ENCODE measurements at regions not wholly inside any gene's neighbourhood (a gene's known extent, or its start where the extent isn't known, plus 50 kb on each side); places are given as distances from the start of the nearest gene placed in this dataset.
"Not testable (repeated sequence)": the region's sequence is repeated elsewhere in the genome, so short reads cannot be mapped to it uniquely, and the experiment has no call there.

DNA sequence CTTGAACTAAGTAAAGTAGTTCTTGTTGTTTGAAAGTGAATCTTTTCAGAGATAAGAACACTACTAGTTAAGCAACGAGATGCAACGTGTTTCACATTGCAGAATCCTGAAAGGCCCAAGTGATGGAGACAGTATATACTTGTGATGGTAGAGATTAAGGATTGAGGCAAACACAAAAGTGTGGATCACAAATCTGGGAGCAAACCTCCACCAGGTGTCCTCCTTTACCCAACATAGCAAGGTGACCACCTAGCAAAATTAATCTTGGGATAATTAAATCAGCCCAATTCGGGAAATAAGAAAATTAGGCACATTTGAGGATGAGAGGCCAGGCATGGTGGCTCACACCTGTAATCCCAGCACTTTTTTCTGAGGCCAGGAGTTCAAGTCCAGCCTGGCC lies 563.9 kb downstream of the DACH1 start:
- DNase-seq (ENCODE audit: low read depth): no peak

DNA sequence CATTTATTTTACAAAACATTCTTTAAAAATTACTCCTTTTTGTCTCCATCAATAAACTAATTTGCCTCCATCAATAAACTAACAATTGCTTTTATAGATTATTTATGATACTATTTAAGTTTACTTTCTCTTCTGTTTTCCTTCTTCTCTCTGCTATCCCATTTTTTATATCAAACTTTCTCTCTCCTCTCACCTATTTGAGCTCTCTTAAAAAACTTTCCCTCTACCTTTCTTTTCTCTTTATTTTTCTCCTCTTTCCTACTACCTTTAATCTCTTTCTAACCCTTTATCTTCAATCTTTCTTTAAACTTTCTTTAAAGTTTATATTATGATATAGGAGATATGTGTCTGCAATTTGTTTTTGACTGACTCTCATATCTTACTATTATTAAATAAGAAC lies 566.4 kb downstream of the DACH1 start:
- no peak for DNase-seq (ENCODE audit: low read depth)

DNA sequence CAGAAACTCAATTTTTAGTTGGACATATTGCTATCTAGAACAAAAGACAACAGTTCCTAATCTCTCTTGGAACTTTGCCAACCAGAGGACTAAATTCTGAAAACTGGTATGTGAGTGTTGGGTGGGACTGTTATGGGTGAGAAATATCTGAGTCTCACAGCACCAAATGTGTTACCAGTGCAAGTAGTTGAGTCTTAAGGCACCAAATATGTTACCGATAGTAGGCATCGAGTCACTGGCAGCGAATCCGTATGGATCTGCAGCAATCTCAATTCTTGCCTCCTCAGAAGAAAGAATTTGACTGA lies 575.2 kb downstream of the DACH1 start:
- no peak for DNase-seq (ENCODE audit: low read depth)

DNA sequence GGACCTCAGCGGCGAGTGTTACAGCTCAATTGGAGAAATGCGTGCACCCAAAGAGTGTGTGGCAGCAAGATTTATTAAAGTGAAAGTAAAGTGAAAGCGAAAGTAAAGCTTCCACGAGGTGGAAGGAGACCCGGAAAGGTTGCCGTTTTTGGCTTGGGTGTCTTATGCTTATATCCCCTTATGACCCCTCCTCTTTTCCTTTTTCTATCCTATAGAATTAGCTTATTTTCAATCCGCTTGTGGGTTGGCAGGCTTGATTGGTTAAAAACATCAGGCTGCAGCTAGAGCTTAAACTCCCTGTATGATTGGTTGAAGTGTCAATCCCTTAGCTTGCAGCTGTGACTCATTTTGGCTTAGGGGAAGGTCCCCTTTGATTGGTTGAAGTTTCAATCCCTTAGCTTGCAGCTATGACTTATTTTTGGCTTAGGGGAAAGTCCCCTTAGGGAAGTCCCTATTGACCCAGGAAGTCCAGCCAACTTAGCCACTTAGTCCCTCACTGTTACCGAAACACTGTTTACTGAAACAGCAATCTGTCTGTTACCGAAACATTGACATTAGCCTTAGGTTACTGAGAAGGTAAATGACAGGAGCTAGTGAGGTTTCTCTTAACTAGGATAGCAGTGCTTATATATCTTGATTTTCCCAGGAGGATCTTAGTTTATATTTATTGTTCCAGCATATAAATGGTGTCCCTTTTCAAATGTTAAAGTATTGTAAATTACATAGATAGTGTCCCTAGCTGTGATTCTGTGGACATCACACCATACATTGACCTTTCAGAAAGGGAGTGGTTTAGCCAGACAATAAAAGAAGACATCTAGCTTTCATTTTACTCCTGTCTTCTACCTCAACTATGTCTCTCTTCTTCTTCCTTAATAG lies 575.8 kb downstream of the DACH1 start:
- DNase-seq (ENCODE audit: low read depth): peak; percentile 26

DNA sequence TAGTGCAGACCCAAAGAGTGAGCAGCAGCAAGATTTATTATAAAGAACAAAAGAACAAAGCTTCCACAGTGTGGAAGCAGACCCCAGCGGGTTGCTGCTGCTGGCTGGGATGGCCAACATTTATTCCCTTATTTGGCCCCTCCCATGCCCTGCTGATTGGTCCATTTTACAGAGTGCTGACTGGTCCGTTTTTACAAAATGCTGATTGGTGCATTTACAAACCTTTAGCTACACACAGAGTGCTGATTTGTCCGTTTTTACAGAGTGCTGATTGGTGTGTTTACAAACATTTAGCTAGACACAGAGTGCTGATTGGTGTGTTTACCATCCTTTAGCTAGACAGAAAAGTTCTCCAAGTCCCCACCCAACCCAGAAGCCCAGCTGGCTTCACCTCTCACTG lies 577.0 kb downstream of the DACH1 start:
- DNase-seq (ENCODE audit: low read depth): not testable (repeated sequence)

DNA sequence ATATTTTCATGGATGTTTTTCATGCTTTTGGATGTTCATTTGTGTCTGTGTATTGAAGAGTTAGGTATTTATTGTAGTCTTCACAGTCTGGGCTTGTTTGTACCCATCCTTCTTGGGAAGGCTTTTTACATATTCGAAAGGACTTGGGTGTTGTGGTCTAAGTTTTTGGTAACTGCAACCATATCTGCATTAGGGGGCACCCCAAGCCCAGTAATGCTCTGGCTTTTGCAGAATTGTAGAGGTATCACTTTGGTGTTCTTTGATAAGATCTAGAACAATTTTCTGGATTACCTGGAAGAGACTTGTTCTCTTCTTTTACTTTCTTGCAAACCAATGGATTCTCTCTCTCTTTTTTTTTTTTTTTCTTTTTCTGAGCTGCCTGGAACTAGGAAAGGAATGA lies 581.3 kb downstream of the DACH1 start:
- no peak for DNase-seq (ENCODE audit: low read depth)

DNA sequence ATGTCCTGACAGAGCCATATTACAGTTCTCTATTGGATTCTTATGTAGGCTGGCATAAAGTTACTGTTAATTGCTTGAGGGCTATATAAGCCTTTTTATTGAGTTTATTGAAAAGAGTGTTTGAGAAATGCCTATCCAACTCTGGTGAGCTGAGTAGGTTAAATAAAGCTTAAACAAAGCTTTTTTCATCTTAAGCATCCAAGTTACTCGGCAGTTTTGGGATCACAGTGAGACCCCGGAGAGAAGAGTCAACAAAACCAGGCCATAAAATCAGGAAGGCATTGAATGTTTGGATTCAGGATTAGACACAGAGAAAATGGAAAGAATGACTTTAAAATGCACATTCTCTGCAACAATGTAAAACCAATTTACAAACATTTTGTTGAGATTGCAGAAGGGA lies 588.5 kb downstream of the DACH1 start:
- DNase-seq (ENCODE audit: low read depth): no peak

DNA sequence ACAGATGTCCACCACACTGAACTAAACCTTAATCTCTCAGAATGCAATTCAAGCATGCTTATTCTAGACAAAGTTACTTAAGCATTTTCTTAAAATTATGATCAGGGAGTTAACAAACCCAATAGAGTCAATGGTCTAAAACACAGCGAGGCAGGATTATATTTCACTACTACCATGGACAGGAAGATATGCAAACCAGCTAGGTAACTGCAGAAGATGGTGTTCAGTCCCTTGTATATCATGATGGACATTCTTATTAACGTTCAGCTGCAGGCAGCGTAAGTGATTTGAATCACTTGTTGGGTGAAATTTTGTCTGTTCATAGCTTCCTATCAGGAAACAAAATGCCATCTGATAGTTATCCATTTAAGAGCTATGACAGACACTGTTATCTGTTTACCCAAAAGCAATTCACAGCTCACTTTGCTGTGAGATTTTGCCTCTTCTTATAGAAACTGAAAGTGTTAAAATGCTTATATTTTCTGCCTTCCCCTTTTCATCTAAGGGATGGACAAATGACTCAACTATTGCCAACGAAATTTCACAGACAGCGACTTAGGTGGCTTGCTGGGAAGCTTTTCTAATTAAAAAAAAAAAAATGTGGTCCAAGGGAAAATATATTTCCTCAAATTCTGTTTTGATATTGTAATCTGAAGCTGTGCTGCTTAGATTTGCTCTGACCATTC lies 591.9 kb downstream of the DACH1 start:
- DNase-seq (ENCODE audit: low read depth): no peak

DNA sequence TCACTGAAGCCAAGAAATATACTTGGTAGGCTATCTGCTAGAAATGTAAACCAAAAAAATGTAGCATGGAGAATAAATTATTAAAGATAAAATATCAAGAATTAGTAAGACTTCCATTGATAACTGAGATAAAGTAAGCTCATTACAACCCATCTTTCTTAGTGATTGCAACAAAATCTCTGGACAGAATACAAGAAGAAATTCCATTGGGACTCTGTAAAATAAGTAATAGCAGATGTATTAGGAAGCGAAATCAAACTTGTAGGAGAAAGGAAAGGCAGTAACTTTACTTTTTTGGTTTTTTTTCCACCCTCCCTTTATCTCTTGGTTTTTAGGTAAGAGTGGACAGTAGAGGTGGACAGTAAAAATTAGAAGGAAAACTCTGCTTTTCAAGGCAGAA lies 605.7 kb downstream of the DACH1 start:
- DNase-seq (ENCODE audit: low read depth): no peak

DNA sequence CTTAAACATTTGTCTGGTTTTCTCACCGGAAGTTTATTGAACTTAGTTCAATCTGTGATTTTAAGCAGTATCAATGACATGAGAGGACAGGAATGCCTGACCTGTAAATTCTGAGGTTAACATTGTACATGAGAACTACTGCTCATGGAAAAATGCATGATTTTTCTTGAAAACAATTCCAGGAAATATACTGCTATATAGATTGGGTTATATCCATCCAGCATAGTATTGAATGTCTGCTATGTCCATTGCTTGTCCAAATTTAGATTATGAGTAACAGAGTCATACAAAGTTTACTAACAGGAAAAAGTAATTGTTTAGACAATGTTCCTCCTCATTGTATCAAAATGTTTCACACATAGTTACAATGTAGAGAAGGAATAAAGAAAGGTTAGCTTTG lies 606.8 kb downstream of the DACH1 start:
- DNase-seq (ENCODE audit: low read depth): no peak

DNA sequence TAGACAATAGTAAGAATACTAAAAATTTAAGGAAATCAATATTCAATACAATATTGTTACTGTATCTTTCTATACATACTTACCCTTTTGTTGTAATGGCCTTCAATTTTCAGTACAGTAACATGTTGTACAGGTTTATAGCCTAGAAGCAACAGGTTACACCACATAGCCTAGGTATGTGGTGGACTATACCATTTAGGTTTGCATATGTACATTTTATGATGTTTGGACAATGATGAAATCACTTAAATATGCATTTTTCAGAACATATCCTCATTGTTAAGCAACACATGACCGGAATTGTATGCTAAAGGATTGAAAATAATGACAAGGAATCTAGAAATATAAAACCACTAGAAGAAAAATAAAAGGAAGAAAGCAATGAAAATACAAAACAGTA lies 611.4 kb downstream of the DACH1 start:
- DNase-seq (ENCODE audit: low read depth): no peak

DNA sequence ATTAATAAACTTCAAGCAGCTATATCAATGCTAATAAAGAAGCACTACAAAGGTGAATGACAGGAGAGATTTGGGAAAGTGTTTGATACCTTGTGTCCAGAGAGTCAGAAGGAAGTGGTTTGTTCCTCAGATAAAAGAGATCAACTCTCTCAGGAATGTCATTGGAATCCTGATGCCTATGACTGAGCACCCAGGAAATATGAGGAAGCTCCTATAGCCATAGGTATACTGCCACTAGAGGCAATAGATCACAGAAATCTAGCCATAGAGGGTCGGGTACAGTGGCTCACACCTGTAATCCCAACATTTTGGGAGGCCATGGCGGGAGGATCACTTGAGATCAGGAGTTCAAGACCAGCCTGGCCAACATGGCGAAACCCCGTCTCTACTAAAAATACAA lies 612.6 kb downstream of the DACH1 start:
- DNase-seq (ENCODE audit: low read depth): no peak

DNA sequence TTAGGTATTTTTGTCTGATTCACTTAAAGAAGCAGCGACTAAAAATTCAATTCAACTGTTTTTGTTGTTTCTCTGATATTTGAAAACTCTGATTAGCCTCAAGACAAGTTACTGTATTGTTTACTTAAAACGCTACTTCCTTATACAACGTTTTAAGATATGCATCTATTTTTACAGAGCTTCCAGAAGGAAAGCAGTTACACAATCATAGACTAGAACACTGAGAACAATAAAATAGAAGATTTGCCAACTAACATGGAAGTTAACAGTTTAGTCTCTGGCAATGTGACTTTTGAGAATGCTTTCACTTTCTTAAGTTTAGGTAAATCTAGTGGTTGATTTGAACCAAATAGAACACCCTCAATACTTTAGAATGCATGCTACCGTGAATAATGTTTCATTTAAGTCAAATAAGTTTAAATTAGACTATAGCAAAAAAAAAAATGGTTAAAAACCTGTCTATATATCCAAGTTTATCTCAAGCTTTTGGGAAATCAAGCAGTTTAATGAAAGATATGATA lies 614.8 kb downstream of the DACH1 start:
- DNase-seq (ENCODE audit: low read depth): no peak

DNA sequence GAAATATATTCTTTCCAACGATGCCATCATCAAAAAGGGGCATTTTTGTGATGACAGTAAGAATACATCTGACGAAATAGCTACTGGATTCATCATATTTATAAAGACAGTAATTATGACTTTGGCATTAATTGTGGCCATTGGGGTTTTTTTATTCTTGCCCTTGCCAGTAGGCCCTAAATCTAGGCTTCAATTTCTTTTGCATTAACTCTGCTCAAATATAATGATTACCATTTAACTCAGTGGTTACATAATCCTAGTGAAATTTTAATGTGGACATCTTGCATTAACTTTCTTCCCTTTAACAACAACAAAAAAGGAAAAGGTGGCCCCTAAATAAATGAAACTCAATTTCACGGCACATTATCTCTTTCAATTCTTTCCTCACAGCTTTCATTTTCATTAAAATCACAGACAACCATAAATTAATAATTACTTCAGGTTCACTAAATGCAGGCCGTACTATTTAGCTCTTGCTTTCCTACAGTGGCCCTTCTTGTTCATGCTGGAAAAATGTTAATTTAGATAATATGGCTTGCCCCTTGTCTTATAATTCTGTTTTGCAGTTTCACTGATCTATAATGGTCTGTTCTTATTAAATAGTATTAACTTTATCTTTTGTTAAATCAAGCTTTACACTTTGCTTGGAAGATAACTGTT lies 615.6 kb downstream of the DACH1 start:
- no peak for DNase-seq (ENCODE audit: low read depth)

DNA sequence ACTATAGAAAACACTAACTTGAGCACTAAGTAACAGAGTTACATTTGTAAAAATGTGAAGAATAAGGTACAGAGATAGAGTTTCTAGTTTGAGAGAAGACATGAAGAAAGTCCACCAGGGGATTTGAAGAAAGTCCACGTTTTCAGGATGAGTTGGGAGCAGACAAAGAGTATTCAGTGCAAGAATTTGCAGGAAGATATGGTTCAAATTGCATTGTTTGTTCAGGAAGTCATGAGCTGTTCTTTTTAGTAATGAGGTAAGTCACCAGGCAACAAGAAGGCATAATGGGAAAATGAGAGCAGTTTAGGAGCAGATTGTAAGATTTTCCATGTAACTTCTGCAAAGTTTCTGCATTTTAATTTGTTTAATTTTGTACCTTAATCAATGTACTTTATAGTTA lies 618.0 kb downstream of the DACH1 start:
- no peak for DNase-seq (ENCODE audit: low read depth)

DNA sequence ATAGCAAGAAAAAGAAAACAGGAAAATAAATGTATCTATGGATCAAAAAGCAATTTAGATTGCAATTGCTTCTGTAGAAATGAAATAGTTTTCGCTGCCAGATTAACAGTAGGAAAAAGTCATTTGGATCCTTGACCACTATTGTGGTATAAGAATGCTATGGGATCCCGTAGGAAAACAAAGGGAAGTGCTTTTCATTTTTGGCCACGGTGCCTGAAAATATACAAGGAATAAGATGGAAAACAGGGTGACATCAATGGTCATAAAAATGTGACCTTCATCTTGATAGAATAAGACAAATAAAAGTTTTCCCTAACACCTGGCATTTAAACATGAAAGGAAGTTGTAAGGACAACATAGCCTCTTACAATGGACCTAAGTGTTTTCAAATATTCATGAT lies 622.8 kb downstream of the DACH1 start:
- no peak for DNase-seq (ENCODE audit: low read depth)

DNA sequence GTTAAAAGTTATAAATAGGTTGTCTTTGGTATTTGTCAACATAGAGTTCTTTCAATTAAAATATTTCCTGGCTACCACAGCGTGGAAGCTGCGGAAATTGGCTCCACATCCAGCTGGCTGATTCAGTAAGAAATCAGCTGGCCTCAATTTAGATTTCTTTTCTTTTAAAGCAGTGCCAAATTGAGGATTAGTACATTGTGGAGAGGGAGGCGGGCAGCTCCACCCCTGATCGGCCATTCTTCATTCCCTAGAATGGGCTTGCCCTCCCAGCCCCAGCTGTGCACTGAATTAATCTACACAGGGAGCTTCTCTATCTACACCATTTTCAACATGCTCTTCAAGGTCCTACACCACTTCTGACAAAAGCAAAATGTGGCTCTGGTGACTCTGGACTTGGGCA lies 624.8 kb downstream of the DACH1 start:
- no peak for DNase-seq (ENCODE audit: low read depth)

DNA sequence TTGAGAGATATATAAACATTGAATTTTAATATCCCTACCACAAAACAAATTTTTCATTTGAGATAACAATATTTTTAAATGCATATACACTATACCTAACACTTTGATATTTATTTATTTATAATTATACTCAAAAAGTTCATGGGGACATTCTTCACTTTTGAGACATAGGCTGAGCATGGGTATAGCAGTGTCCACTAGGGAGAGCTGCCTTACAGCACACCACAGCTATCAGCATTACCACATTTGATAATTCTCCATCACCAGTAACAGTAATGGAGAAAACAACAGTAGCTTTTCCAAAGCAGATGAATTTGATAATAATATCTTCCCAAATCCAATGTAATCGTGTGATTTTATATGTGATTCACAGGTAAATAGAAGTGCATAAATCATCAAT lies 626.1 kb downstream of the DACH1 start:
- no peak for DNase-seq (ENCODE audit: low read depth)

DNA sequence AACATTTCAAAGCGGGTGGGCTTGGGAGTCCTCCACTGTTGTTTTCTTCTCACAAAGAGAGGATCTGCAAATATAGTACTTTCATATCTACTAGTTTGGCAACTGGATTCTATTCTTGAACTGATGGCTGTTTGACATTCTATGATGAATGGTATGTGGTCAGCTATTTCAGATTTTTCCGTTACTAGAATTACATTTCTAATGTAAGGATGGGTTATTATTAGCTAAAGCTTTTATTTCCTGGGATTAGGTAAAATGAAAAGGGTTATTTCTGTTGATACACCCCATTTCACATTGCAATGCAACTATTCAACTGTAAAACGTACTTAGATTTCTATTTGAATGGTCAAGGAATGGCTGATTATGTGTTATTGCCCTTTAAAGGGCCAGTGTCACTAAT lies 629.7 kb downstream of the DACH1 start:
- DNase-seq (ENCODE audit: low read depth): no peak

DNA sequence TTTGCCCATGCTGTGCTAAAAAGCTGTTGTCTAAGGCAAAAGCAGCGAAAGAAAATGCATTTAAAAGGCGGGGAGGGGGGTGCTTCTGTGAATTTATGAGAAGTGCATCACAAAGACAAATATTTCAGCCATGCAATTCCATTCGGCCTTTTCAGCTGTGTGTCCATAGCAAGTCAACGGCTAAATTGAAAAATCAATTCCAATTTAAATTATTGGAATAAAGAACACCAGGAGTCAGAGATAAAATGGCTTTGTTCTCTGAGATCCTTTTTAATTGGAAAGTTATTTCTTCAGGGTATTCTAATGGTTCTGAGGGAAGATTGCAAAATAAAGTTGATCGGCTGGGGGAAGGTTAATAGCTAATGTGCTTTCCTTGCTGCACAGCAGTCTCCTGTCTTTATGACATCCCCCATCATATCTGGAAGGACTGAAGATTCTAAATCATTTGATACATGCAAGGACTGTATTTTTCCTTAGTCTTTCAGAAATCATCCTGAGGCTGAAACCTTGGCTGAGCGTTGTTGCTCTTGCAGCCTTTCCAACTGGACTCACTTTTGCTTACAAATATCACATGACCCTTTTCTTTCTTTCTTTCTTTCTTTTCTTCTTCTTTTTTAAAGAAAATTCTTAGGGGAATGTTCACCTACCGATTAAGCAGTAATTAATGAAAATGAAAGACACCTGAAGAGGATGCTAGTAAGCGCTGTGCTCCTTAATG lies 647.1 kb downstream of the DACH1 start:
- no peak for DNase-seq (ENCODE audit: low read depth)

DNA sequence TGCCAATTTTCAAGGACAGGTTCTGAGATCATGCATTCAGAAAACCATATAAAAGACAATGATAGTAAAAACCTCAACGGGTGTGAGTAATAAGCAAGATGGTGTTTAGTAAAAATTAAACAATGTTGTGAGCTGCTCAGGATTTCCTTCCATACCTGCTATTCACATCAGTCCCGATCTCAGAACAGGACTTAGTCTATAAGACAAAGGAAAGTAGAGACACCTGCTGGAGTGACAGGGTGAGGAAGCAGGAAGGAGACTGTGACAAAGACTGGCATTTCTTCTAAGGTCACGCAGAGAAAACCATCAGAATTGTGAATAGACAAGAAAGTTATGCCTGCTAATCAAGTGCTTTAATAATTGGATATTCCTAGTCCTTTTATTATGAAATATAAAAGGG lies 648.0 kb downstream of the DACH1 start:
- no peak for DNase-seq (ENCODE audit: low read depth)

DNA sequence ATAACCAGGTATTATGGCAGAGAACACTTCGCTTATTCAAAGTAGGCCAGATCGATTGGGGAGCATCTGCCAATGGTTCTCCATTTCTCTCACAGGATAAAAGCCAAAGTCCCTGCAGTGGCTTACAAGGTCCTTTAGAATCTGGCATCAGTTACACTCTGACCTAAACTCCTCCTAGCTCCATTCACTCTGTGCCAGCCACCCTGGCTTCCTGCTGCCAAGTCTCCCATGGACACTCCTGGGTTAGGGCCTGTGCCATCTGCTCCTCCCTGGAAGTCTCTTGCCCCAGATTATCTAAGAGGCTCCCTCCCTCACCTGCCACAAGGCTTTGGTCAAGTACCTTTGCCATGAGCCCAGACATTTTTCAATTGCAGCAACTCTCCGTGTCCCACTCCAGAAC lies 649.2 kb downstream of the DACH1 start:
- no peak for DNase-seq (ENCODE audit: low read depth)

DNA sequence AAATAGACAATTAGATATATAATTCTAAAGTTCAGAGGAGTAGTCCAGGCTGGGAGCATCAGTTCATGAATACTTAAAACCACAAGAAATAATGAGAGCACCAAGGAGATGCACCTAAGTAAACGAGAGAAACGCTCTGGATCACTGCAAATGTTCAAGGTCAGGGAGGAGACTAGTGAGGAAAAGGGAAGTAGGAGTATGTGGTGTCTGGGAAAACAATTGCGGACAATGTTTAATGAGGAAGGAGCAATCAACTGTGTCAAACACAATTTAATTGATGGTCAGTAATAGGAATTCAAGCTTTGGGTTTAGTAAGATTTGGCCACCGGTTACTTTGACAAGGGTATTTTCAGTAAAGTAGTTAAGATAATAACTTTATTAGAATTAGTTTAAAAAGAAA lies 652.2 kb downstream of the DACH1 start:
- DNase-seq (ENCODE audit: low read depth): no peak
